ENCODE measurements at regions not wholly inside any gene's neighbourhood (a gene's known extent, or its start where the extent isn't known, plus 50 kb on each side); places are given as distances from the start of the nearest gene placed in this dataset.

GRCh38 chr22:48331691-48332220 lies 1495.9 kb downstream of the BRD1 start:
- no peaks in the 10 kb centered on the region for H3F3A ChIP-seq (ENCODE audit: low read depth)
- TF ChIP-seq CTCF (conservative IDR thresholded peaks at IDR 0.05; ENCODE audit: low read length) (no peak), EZH2phosphoT487 (IDR thresholded peaks at IDR 0.05; ENCODE audit: borderline replicate concordance) (no peak)
- no peaks in the 10 kb centered on the region for H4K20me1 ChIP-seq (ENCODE audit: insufficient read depth, low read length, poor library complexity, severe bottlenecking)

GRCh38 chr22:48331266-48331665 lies 1496.4 kb downstream of the BRD1 start:
- Histone ChIP-seq H3K9me3 (ENCODE audit: insufficient read depth, low read depth, low read length) (peaks cover 20% of the 10 kb centered on the region; the same call in 1 of the 2 replicates), H3K36me3 (ENCODE audit: insufficient read depth, low read length) (no peaks in the 10 kb centered on the region), H3K27me3 (ENCODE audit: insufficient read depth, low read length, poor library complexity, severe bottlenecking) (no peaks in the 10 kb centered on the region), H3K4me2 (ENCODE audit: low read depth, low read length, poor library complexity, severe bottlenecking) (no peak overlapping the region), H3K9ac (ENCODE audit: low read depth, low read length, poor library complexity, severe bottlenecking) (no peak overlapping the region), H3K9me2 (replicated peaks; ENCODE audit: low read depth, low read length) (no peaks in the 10 kb centered on the region), H3K79me2 (ENCODE audit: insufficient read depth, low read length) (no peaks in the 10 kb centered on the region), H3K4me3 (ENCODE audit: low read length, poor library complexity, severe bottlenecking) (no peak overlapping the region), H2AFZ (ENCODE audit: low read length) (no peak overlapping the region), H3F3A (ENCODE audit: low read depth) (no peaks in the 10 kb centered on the region), H3K4me1 (ENCODE audit: insufficient read depth, low read length, poor library complexity, severe bottlenecking) (no peaks in the 10 kb centered on the region), H4K20me1 (ENCODE audit: insufficient read depth, low read length, poor library complexity, severe bottlenecking) (no peaks in the 10 kb centered on the region)
- TF ChIP-seq EZH2phosphoT487 (IDR thresholded peaks at IDR 0.05; ENCODE audit: borderline replicate concordance): no peak
- TF ChIP-seq CTCF (conservative IDR thresholded peaks at IDR 0.05; ENCODE audit: low read length): no peak

More at GRCh38 chr22:48331691-48332220, 1495.9 kb downstream of the BRD1 start:
- no peak overlapping the region for H3K4me2 ChIP-seq (ENCODE audit: low read depth, low read length, poor library complexity, severe bottlenecking)
- H3K79me2 ChIP-seq (ENCODE audit: insufficient read depth, low read length): no peaks in the 10 kb centered on the region
- no peaks in the 10 kb centered on the region for H3K36me3 ChIP-seq (ENCODE audit: insufficient read depth, low read length)
- H3K27me3 ChIP-seq (ENCODE audit: insufficient read depth, low read length, poor library complexity, severe bottlenecking): no peaks in the 10 kb centered on the region
- peaks cover 19% of the 10 kb centered on the region; the same call in 1 of the 2 replicates for H3K9me3 ChIP-seq (ENCODE audit: insufficient read depth, low read depth, low read length)
- no peaks in the 10 kb centered on the region for H3K9me2 ChIP-seq (replicated peaks; ENCODE audit: low read depth, low read length)
- H2AFZ ChIP-seq (ENCODE audit: low read length): no peak overlapping the region
- H3K4me1 ChIP-seq (ENCODE audit: insufficient read depth, low read length, poor library complexity, severe bottlenecking): no peaks in the 10 kb centered on the region
- no peak overlapping the region for H3K4me3 ChIP-seq (ENCODE audit: low read length, poor library complexity, severe bottlenecking)
- no peak overlapping the region for H3K9ac ChIP-seq (ENCODE audit: low read depth, low read length, poor library complexity, severe bottlenecking)

- Histone ChIP-seq H3K4me3 (ENCODE audit: low read length, poor library complexity, severe bottlenecking) (no peak overlapping the region), H3K4me1 (ENCODE audit: insufficient read depth, low read length, poor library complexity, severe bottlenecking) (no peaks in the 10 kb centered on the region), H4K20me1 (ENCODE audit: insufficient read depth, low read length, poor library complexity, severe bottlenecking) (no peaks in the 10 kb centered on the region), H3K27me3 (ENCODE audit: insufficient read depth, low read length, poor library complexity, severe bottlenecking) (no peaks in the 10 kb centered on the region), H3K9me2 (replicated peaks; ENCODE audit: low read depth, low read length) (no peaks in the 10 kb centered on the region), H2AFZ (ENCODE audit: low read length) (no peak overlapping the region), H3K9me3 (ENCODE audit: insufficient read depth, low read depth, low read length) (peaks cover 23% of the 10 kb centered on the region; the same call in 1 of the 2 replicates), H3K9ac (ENCODE audit: low read depth, low read length, poor library complexity, severe bottlenecking) (no peak overlapping the region), H3F3A (ENCODE audit: low read depth) (no peaks in the 10 kb centered on the region), H3K36me3 (ENCODE audit: insufficient read depth, low read length) (no peaks in the 10 kb centered on the region), H3K79me2 (ENCODE audit: insufficient read depth, low read length) (no peaks in the 10 kb centered on the region), H3K4me2 (ENCODE audit: low read depth, low read length, poor library complexity, severe bottlenecking) (no peak overlapping the region)
- no peak for TF ChIP-seq EZH2phosphoT487 (IDR thresholded peaks at IDR 0.05; ENCODE audit: borderline replicate concordance)
- TF ChIP-seq CTCF (conservative IDR thresholded peaks at IDR 0.05; ENCODE audit: low read length): no peak
Measured at GRCh38 chr22:48327721-48328120, 1500.0 kb downstream of the BRD1 start.
